Uterus (tissue), 2 donors: ENCODE measurements at regions not wholly inside any gene's neighbourhood (a gene's known extent, or its start where the extent isn't known, plus 50 kb on each side); places are given as distances from the start of the nearest gene placed in this dataset.

Experiments
- CTCF ChIP-seq, 4 experiments: fragments of 200-600 bp in 2 of 4; fragments of 450-650 bp in 2 of 4; sonication (generic) in 2 of 4; IDR thresholded peaks; one replicate each; pipeline ENCODE4 v1.5.1; 2016 to 2019; ENCODE audit warnings: antibody characterized with exemption in 4 of 4, mild to moderate bottlenecking in 2 of 4, moderate library complexity in 1 of 4
- POLR2A ChIP-seq, 2 donors: fragments of 450-650 bp; IDR thresholded peaks; one replicate each; pipeline ENCODE4 v1.6.1; 2016; ENCODE audit warnings: antibody characterized with exemption in 2 of 2, mild to moderate bottlenecking in 1 of 2, moderate library complexity in 1 of 2

DNA sequence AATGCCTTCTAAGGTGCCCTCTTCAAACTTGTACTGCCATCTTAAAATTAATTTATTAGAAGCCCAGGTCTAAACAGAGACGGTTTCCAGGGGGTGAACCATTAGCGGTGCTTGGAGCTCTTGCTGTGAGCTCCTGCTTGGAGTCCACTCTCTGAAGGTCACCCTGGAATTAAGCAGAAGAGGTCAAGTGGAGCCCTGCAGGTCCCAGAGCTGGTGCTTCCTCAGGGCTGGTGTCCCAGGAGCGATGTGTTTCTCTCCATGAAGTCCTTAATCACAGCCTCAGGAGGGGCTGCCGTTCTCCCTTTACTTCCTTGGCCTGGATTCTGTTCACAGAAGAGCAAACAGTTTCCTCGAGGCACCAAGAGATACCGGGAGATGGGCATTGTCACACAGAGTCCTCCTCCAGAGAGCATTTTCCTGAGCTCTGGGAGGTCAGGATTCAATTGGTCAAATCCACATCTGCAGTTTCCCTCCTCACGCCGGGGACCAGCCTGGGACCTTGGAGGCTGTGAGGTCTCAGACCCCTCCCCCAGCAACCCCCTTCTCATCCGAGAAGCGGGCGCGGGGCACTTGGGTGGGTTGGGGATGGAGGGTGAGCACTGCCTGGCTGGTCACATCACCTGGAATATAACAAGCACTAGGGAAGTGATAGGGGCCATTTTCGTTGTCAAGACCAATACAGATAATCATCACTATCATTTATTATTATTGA lies 310.4 kb downstream of the AJAP1 start:
- TF ChIP-seq CTCF (IDR thresholded peaks at IDR 0.05) (no peak), POLR2A (IDR thresholded peaks at IDR 0.05) (no peak)
